Activated CD8-positive, alpha-beta T cell treated with anti-CD3 and anti-CD28 coated beads for 36 hours (primary cell): ENCODE measurements at regions not wholly inside any gene's neighbourhood (a gene's known extent, or its start where the extent isn't known, plus 50 kb on each side); places are given as distances from the start of the nearest gene placed in this dataset.

Experiments used
- ATAC-seq: fragments of 200-7000 bp; cut with Tn5 transposase; one replicate; pipeline ENCODE4 v1.10.0; 2021; ENCODE audit warnings: mild to moderate bottlenecking, moderate library complexity
- CTCF ChIA-PET: fragments of 350-600 bp; sonication (Branson Sonifier 250); formaldehyde crosslinking; loops from one replicate; lab custom pipeline; 2021; ENCODE audit warnings: antibody characterized with exemption; lab: Charles Lee
- POLR2A ChIA-PET: fragments of 350-600 bp; sonication (Branson Sonifier 250); formaldehyde crosslinking; loops from one replicate; lab custom pipeline; 2021; ENCODE audit warnings: antibody characterized with exemption; lab: Charles Lee
- DNase-seq: peaks from one replicate; pipeline ENCODE4 v3.0.0-alpha.2; 2020
- H3K27ac Mint-ChIP-seq: one replicate; pipeline ENCODE4 v1.8.0; 2021; ENCODE audit warnings: mild to moderate bottlenecking, mixed read lengths
- H3K27me3 Mint-ChIP-seq: one replicate; pipeline ENCODE4 v1.8.0; 2021; ENCODE audit warnings: mixed read lengths
- H3K36me3 Mint-ChIP-seq: one replicate; pipeline ENCODE4 v1.8.0; 2021; ENCODE audit warnings: low read depth, mixed read lengths
- H3K4me1 Mint-ChIP-seq: one replicate; pipeline ENCODE4 v1.8.0; 2021; ENCODE audit warnings: low read depth, mixed read lengths
- H3K4me3 Mint-ChIP-seq: one replicate; pipeline ENCODE4 v1.8.0; 2021; ENCODE audit warnings: mild to moderate bottlenecking, moderate library complexity, mixed read lengths
- H3K9me3 Mint-ChIP-seq: one replicate; pipeline ENCODE4 v1.8.0; 2021; ENCODE audit warnings: mixed read lengths
- CTCF ChIP-seq: fragments of 200-600 bp; IDR thresholded peaks from one replicate; pipeline ENCODE4 v1.8.0; 2022; ENCODE audit warnings: antibody characterized with exemption, mild to moderate bottlenecking
- intact Hi-C: fragments of 100-400 bp; cut with micrococcal nuclease; formaldehyde crosslinking; loops from one replicate; pipeline ENCODE4 v1.10.0; 2022

GRCh38 chr9:79131246-79131774 is 440.5 kb upstream of the TLE4 start:
- Mint-ChIP-seq H3K4me3 (no peak overlapping the region), H3K9me3 (no peaks in the 10 kb centered on the region), H3K27me3 (no peaks in the 10 kb centered on the region), H3K4me1 (no peaks in the 10 kb centered on the region), H3K27ac (no peak overlapping the region), H3K36me3 (no peaks in the 10 kb centered on the region)
- ChIA-PET POLR2A (no interaction called here), CTCF (no interaction called here)
- no peak for TF ChIP-seq CTCF
- DNase-seq (no peak), ATAC-seq (no peak)
- intact Hi-C loops, result no loop called here

- intact Hi-C loops, result no loop called here
- no peak for ATAC-seq
- H3K9me3 Mint-ChIP-seq, result no peaks in the 10 kb centered on the region
These were observed 439.9 kb upstream of the TLE4 start for GRCh38 chr9:79131824-79132377.

GRCh38 chr9:79134654-79135053 is 437.1 kb upstream of the TLE4 start:
- no peak for TF ChIP-seq CTCF
- ATAC-seq (no peak), DNase-seq (no peak)
- ChIA-PET POLR2A (no interaction called here), CTCF (no interaction called here)
- Mint-ChIP-seq H3K27ac (no peak overlapping the region), H3K4me3 (no peak overlapping the region), H3K4me1 (no peaks in the 10 kb centered on the region), H3K27me3 (no peaks in the 10 kb centered on the region), H3K36me3 (no peaks in the 10 kb centered on the region), H3K9me3 (no peaks in the 10 kb centered on the region)
- intact Hi-C loops, result no loop called here

More at GRCh38 chr9:79131824-79132377, 439.9 kb upstream of the TLE4 start:
- no peak for TF ChIP-seq CTCF
- ChIA-PET CTCF (no interaction called here), POLR2A (no interaction called here)
- Mint-ChIP-seq H3K27me3 (no peaks in the 10 kb centered on the region), H3K36me3 (no peaks in the 10 kb centered on the region), H3K4me3 (no peak overlapping the region), H3K4me1 (no peaks in the 10 kb centered on the region), H3K27ac (no peak overlapping the region)
- no peak for DNase-seq

- H3K4me1 Mint-ChIP-seq, result no peaks in the 10 kb centered on the region
These were observed 435.9 kb upstream of the TLE4 start for GRCh38 chr9:79135681-79136415.

More at GRCh38 chr9:79135681-79136415, 435.9 kb upstream of the TLE4 start:
- H3K27me3 Mint-ChIP-seq, result no peaks in the 10 kb centered on the region
- ChIA-PET CTCF (no interaction called here), POLR2A (no interaction called here)
- no peak overlapping the region for H3K4me3 Mint-ChIP-seq
- ATAC-seq, result no peak
- intact Hi-C loops, result no loop called here
- no peak overlapping the region for H3K27ac Mint-ChIP-seq
- H3K36me3 Mint-ChIP-seq, result no peaks in the 10 kb centered on the region
- no peaks in the 10 kb centered on the region for H3K9me3 Mint-ChIP-seq
- DNase-seq, result no peak
- TF ChIP-seq CTCF, result no peak
